ENCODE measurements at regions not wholly inside any gene's neighbourhood (a gene's known extent, or its start where the extent isn't known, plus 50 kb on each side); places are given as distances from the start of the nearest gene placed in this dataset.
"Not testable (repeated sequence)": the region's sequence is repeated elsewhere in the genome, so short reads cannot be mapped to it uniquely, and the experiment has no call there.

- no peak for DNase-seq (ENCODE audit: low read depth in 2 of 2)
Measured at GRCh38 chr13:79621449-79621848, 140.5 kb downstream of the NDFIP2 start.

GRCh38 chr13:79614250-79614918 lies 133.4 kb downstream of the NDFIP2 start:
- DNase-seq (ENCODE audit: low read depth in 2 of 2), result no peak

- DNase-seq (ENCODE audit: low read depth in 2 of 2), result no peak
Measured at GRCh38 chr13:79612604-79613003, 131.6 kb downstream of the NDFIP2 start.

GRCh38 chr13:79607895-79608294 lies 126.9 kb downstream of the NDFIP2 start:
- DNase-seq (ENCODE audit: low read depth in 2 of 2), result not testable (repeated sequence)
